GM12874 (cell line): ENCODE measurements at regions not wholly inside any gene's neighbourhood (a gene's known extent, or its start where the extent isn't known, plus 50 kb on each side); places are given as distances from the start of the nearest gene placed in this dataset.

Experiments
- CTCF ChIP-seq: IDR thresholded peaks from 2 replicates; pipeline ENCODE4 v1.5.1; 2011; ENCODE audit warnings: low read depth, mild to moderate bottlenecking, control low read depth, low read length, moderate library complexity; ENCODE audit not compliant: insufficient read depth

GRCh38 chr15:87660251-87661129 is 596.0 kb downstream of the NTRK3 start:
- TF ChIP-seq CTCF = no peak

DNA sequence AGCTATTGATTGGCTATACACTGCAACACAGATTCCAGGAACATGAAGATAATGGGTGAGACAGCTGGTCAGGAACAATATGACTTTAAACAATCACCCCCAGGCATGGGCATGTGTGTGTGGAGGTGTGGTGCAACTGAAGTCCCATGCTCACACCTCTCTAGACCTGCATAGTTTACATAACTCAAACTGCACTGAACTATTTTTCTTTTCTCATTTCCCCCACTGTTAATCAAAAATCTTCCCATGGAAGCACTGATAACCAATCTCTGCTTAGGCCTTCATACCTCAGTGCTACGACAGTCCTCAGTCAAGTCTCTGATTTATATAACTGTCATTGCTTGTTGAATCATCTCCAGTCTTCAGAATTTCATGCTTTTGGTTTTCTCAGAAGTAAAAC is 600.2 kb downstream of the NTRK3 start:
- TF ChIP-seq CTCF = no peak

DNA sequence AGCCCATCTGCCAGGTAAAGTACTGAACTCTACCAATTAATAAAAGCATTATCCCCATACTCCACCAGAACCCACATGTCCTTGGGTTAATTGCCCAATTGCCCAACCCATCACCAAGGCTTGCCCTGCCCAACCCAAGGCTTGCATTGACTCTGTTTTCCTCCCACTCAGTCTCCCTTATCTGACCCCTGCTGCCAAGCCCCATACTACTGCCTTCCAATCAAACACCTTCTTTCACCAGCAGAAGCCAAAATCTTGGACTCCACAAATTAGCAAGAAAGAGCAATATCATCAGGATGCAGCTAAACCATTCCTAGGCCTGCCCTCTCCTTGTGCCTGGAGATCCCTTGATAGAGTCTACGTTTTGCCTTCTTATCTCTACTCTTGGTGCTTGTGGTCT is 602.9 kb downstream of the NTRK3 start:
- no peak for TF ChIP-seq CTCF

DNA sequence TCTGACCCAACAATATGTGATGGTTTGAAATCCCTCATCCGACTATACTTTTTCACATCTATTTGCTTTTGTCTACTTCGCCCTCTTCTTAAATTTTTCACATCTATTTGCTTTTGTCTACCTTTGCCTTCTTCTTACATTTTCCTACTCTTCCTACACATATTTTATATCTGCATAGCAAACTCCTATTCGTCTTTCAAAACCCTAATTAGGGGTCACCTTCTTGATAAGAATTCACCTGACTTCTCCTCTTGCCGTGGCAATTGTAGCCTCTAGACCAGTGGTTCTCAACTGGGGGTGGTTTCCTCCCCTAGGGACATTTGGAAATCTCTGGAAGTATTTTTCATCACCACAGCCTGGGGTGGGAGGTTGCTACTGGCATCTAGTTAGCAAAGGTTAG is 607.4 kb downstream of the NTRK3 start:
- TF ChIP-seq CTCF = no peak

DNA sequence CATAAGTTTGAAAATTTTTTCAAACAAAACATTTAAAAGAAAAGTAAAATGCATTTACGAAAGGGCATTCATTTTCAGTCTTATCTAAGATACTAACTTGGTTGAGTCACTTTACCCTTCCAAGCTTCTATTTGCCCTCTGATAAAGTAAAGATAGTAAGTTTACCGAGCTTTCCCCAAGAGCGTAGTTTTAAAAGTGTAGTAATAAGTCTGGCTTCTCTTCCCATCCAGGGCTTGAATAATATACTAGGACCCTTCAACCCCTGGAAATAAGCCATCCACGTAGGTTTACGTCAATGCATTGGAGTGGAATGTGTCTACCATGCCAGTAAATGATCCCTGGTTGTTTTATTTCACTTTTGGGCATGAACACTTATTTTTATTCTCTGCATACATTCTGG is 608.3 kb downstream of the NTRK3 start:
- no peak for TF ChIP-seq CTCF

- no peak for TF ChIP-seq CTCF
These were observed 610.8 kb downstream of the NTRK3 start for GRCh38 chr15:87645723-87646122.

DNA sequence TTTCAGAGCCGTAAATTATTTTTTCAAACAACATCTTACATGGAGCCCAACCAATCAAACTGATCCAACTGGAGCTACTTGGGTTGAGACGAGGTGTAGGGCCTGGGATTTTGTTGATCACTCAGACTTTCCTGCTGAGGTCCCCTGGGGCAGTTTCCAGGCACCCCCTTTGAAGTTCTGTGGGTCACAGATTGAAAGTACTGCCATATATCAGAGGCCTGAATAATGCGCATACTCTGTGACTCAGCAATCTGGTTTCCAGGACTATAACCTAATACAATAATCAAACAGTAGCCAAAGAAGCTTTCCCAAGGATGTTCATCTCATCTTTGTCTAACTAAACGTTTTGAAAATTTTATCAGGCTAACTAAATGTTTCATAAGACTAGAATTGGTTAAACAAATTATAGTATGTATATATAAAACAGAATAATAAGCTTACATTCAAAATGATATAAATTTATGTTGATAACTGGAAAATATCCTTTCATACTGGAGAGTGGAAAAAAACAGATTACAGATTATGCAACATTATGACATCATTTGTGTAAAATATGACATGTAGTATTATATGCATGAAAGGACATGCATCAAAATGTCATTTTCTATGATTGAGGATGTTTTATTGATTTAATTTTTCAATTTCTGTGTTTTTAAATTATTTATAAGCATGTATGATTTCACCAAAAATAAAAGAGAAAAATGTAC is 617.1 kb downstream of the NTRK3 start:
- TF ChIP-seq CTCF = no peak
